IPS-20b (cell line): ENCODE measurements at regions not wholly inside any gene's neighbourhood (a gene's known extent, or its start where the extent isn't known, plus 50 kb on each side); places are given as distances from the start of the nearest gene placed in this dataset.

Experiments used
- H3K27ac ChIP-seq: one replicate; pipeline ENCODE4 v1.5.1; 2013; ENCODE audit warnings: low read length
- H3K27me3 ChIP-seq: 2 replicates; pipeline ENCODE4 v1.6.1; 2013; ENCODE audit warnings: mild to moderate bottlenecking, low read length, inconsistent platforms; ENCODE audit not compliant: insufficient read depth
- H3K36me3 ChIP-seq: 2 replicates; pipeline ENCODE4 v1.6.1; 2013; ENCODE audit warnings: low read depth, mild to moderate bottlenecking, inconsistent platforms, low read length, moderate library complexity; ENCODE audit not compliant: insufficient read depth
- H3K4me1 ChIP-seq: 2 replicates; pipeline ENCODE4 v1.6.1; 2013; ENCODE audit warnings: mild to moderate bottlenecking, control low read depth, inconsistent platforms, low read length, moderate library complexity; ENCODE audit not compliant: insufficient read depth
- H3K4me3 ChIP-seq: 2 replicates; pipeline ENCODE4 v1.5.1; 2013; ENCODE audit warnings: mild to moderate bottlenecking, low read length, inconsistent platforms
- H3K9ac ChIP-seq: 2 replicates; pipeline ENCODE4 v1.6.1; 2013; ENCODE audit warnings: low read depth, mild to moderate bottlenecking, inconsistent platforms, low read length, moderate library complexity
- H3K9me3 ChIP-seq: 2 replicates; pipeline ENCODE4 v1.6.1; 2013; ENCODE audit warnings: mild to moderate bottlenecking, low read depth, low read length, inconsistent platforms; ENCODE audit not compliant: insufficient read depth

DNA sequence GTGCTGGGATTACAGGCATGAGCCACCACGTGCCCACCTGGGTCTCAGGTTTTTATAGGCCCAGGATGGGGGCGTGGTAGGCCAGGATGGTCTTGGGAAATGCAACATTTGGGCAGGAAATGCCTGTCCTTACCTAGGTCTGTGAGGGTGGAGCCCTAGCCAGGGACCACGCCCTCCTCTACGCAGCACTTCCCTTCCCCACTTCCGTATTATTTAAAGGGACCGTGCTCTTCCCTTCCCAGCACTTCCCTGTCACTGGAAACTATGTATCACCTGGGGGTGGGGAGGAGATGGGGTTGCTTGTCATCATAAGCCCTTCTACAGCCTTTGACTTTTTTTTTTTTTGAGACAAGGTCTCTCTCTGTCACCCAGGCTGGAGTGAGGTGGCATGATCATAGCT, 238.9 kb upstream of the NLRP1 start:
- H3K36me3 ChIP-seq = no peaks in the 10 kb centered on the region

DNA sequence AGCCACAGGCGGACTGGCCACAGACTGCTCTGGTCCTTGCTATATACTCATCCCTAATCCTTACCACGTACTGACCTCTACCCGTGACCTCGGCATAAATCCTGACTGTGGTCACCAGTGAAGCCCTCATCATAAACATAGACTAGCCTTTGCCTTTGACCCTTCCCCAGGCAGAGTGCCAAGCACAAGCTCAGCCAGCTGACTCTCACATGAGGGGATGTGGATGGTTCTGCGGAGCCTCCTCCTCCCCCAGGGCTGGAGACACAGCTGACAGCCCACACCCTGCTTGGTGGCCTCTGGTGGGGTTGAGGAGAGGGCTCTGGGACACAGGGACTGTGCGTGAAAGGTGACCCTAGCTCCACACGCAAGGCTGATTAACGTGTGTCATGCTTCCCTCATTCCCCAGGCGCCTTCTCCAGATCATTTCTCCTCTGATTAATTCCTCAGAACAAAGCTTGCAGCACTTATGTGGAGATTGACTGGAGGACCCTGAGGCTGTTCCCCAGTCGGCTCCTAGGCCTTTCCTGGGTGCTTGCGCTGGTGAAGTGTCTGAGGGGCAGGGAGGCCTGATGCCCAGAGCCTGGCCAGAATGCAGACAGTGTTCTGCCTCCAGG, 241.5 kb upstream of the NLRP1 start:
- H3K9ac ChIP-seq = no peak overlapping the region
- H3K4me1 ChIP-seq = peaks cover 8% of the 10 kb centered on the region; the same call in 1 of the 2 replicates
- no peaks in the 10 kb centered on the region for H3K27me3 ChIP-seq
- no peak overlapping the region for H3K27ac ChIP-seq
- H3K36me3 ChIP-seq = no peaks in the 10 kb centered on the region
- H3K9me3 ChIP-seq = no peaks in the 10 kb centered on the region; the same call in 1 of the 2 replicates
- H3K4me3 ChIP-seq = no peak overlapping the region

More for the DNA sequence above, 238.9 kb upstream of the NLRP1 start:
- no peaks in the 10 kb centered on the region for H3K27me3 ChIP-seq
- H3K4me3 ChIP-seq = no peak overlapping the region
- no peak overlapping the region for H3K9ac ChIP-seq
- H3K9me3 ChIP-seq = no peaks in the 10 kb centered on the region; the same call in 1 of the 2 replicates
- no peak overlapping the region for H3K27ac ChIP-seq
- H3K4me1 ChIP-seq = no peaks in the 10 kb centered on the region

DNA sequence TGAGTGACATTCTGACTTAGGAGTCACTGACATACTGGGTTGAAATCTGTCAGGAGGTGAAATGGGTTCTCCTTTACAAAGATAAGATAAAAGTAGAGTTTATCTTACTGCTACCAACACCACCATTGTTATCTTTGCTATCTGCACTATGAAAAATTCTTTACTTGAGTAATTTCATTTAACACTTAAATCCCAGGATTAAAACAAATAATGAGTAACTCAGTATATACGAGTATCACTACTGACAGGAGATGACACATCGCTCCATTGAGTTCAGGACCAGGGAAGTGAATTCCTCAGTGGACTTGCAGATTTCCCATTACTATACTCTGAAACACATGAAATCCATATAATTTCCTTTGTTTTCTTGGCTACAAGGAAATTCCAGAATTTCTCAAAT, 242.1 kb upstream of the NLRP1 start:
- H3K4me1 ChIP-seq = peaks cover 12% of the 10 kb centered on the region; the same call in 1 of the 2 replicates
- H3K27ac ChIP-seq = no peak overlapping the region
- H3K27me3 ChIP-seq = no peaks in the 10 kb centered on the region
- no peaks in the 10 kb centered on the region for H3K36me3 ChIP-seq
- no peak overlapping the region for H3K4me3 ChIP-seq
- no peaks in the 10 kb centered on the region; the same call in 1 of the 2 replicates for H3K9me3 ChIP-seq
- no peak overlapping the region for H3K9ac ChIP-seq

DNA sequence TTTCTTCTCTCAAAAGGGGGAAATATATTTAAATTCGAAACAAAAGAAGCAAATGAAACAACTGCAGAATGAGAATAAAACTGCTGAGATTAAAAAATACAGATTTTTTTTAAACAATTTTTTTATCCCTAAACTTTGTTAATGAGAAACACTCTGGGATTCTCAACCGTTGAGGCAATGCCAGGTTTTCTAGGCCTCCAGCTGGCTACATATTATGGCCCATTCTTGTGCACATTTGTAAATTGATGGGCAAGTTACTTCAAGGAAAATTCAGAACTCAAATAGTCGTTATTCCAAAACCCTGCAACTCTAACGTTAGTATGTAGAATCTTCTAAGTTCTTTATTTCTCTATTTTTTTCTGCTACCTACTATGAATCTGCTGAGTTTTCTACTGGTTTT, 239.3 kb upstream of the WSCD1 start:
- Histone ChIP-seq H3K9ac (no peak overlapping the region), H3K4me1 (peaks cover 31% of the 10 kb centered on the region; the same call in 1 of the 2 replicates), H3K27ac (no peak overlapping the region), H3K36me3 (no peaks in the 10 kb centered on the region), H3K27me3 (no peaks in the 10 kb centered on the region), H3K9me3 (no peaks in the 10 kb centered on the region; the same call in 1 of the 2 replicates), H3K4me3 (no peak overlapping the region)

DNA sequence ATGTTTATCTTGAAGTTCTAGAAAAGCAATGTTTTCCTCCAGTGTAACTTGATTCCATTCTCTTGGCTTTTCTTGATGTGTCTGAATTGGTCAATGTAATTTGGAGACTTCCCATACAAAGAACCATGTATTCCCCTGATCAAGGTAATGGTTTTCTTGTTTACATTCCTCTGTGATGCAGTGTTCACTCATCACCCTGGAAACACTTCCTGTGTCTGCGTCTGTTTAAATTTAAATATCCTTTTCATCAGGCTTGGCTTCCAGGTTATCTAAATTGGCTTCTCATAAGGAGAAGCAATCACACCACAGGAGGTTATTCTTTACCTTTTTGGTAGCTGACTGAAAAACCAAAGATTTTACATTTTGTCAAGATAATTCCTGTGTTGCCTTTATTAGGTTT, 237.3 kb upstream of the WSCD1 start:
- Histone ChIP-seq H3K27me3 (no peaks in the 10 kb centered on the region), H3K4me3 (no peak overlapping the region), H3K27ac (no peak overlapping the region), H3K4me1 (peaks cover 31% of the 10 kb centered on the region; the same call in 1 of the 2 replicates), H3K36me3 (no peaks in the 10 kb centered on the region), H3K9me3 (no peaks in the 10 kb centered on the region), H3K9ac (0 out of 2 replicates have a peak overlapping the region, but pooled peaks have one; percentile 1)

DNA sequence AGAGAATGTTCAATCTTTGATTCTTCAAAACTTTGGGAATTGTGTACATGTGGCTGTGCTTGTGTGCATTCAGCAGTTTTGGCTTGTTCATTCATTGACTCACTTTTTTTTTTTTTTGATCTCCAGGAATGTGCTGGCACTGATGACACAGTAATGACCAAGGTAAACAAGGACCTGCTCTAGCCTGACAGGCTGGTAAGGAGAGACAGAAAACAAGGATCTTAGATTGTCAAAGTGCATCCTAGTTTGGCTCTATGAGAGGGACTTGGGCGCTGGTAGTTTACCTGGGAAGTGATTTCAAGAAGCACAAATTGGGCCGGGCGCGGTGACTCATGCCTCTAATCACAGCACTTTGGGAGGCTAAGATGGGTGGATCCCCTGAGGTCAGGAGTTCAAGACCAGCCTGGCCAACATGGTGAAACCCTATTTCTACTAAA, 233.1 kb upstream of the WSCD1 start:
- H3K9ac ChIP-seq = no peak overlapping the region
- peaks cover 17% of the 10 kb centered on the region; the same call in 1 of the 2 replicates for H3K4me1 ChIP-seq
- no peaks in the 10 kb centered on the region for H3K27me3 ChIP-seq
- no peak overlapping the region for H3K4me3 ChIP-seq
- no peak overlapping the region for H3K27ac ChIP-seq
- H3K9me3 ChIP-seq = no peaks in the 10 kb centered on the region
- no peaks in the 10 kb centered on the region for H3K36me3 ChIP-seq

DNA sequence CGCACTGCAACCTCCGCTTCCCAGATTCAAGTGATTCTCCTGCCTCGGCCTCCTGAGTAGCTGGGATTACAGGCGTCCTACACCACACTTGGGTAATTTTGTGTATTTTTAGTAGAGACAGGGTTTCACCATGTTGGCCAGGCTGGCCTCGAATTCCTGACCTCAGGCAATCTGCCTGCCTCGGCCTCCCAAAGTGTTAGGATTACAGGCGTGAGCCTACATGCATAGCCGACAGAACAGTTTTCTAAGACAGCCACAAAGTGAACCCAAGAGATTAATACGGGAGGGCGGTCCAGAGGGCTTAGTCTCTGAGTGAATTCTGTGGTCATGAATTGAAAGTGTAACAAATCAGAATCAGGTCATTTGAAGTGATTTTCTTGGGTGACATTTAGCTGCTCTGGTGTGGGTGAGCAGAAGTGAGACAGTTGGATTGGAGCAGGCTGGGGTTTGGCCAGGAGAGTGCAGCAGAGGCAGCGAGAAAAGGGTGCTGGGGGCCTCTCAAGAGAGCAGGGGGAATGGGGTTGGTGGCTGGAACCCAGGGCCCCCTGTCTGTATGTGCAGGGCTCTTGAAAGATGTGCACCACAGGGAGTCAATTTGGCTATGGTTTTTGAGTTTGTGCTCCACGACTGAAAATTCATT, 231.4 kb upstream of the WSCD1 start:
- Histone ChIP-seq H3K9me3 (no peaks in the 10 kb centered on the region), H3K36me3 (no peaks in the 10 kb centered on the region), H3K27ac (no peak overlapping the region), H3K9ac (no peak overlapping the region), H3K27me3 (no peaks in the 10 kb centered on the region), H3K4me1 (peaks cover 7% of the 10 kb centered on the region; the same call in 1 of the 2 replicates), H3K4me3 (no peak overlapping the region)

DNA sequence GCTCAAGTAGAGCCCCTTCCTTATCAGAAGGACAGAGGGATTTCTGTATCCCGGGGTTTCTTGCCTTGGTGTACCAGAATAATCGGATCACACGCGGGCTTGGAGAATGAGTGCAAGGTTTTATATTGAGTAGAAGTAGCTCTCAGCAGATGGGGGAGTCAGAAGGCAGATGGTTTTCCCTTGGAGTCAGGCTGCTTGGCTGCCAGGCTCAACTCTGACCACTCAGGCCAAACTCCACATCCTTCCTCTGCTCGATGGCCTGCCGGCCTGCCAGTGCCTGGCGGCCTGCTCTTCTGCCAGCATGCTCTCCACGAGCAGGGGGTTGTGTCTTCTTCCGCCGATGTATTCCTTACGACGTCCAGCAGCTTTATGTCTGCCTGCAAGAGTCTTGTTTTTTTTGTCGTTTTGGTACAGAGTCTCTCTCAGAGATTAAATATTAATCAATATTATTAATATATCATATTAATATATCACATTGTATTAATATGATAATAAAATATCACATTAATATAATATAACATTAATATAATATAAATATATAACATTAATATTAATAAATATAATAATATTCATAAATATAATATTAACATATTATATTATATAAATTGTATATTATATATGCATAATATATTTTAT, 229.2 kb upstream of the WSCD1 start:
- Histone ChIP-seq H3K27ac (no peak overlapping the region), H3K4me3 (no peak overlapping the region), H3K27me3 (no peaks in the 10 kb centered on the region), H3K9me3 (no peaks in the 10 kb centered on the region), H3K36me3 (no peaks in the 10 kb centered on the region), H3K4me1 (no peaks in the 10 kb centered on the region), H3K9ac (no peak overlapping the region)

DNA sequence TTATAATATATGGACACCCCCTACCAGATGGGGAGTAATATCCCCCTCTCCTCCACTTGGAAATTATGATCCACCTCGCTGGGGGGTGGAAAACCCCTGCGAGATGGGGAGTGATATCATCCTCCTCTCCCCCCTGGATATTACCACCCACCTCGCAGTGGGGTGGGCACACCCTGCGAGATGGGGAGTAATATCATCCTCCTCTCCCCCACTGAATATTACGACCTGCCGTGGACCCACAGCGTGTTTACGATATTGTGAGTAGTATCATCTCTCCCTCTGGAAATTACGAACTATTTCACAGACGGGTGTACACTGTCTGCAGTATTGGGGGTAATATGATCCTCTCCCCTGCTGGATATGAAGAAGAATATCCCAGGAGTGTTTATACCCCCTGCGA, 228.3 kb upstream of the WSCD1 start:
- Histone ChIP-seq H3K4me1 (no peaks in the 10 kb centered on the region), H3K9me3 (no peaks in the 10 kb centered on the region), H3K27me3 (no peaks in the 10 kb centered on the region), H3K36me3 (no peaks in the 10 kb centered on the region), H3K27ac (no peak overlapping the region), H3K9ac (no peak overlapping the region), H3K4me3 (no peak overlapping the region)

DNA sequence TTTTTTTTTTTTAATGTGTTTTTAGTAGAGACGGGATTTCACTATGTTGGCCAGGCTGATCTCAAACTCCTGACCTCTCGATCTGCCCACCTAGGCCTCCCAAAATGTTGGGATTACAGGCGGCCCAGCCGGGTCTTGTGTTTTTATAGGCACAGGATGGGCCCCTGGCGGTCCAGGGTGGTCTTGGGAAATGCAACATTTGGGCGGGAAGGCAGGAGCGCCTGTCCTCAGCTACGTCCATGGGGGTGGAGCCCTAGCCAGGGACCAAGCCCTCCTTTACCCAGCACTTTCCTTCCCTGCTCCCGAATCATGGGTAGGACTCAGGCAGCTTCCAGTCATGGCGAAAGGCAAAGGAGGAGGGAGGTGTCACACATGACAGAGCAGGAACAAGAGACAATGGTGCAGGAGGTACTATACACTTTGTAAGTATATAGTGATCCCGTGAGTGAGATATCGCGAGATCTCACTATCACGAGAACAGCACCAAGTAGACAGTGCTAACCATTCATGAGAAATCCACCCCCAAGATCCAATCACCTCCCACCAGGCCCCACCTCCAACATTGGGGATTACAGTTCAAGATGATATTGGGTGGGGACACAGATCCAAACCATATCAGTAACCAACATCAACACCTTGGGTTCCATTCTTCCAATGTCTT, 226.7 kb upstream of the WSCD1 start:
- Histone ChIP-seq H3K27ac (no peak overlapping the region), H3K9ac (no peak overlapping the region), H3K4me1 (no peaks in the 10 kb centered on the region), H3K4me3 (no peak overlapping the region), H3K36me3 (no peaks in the 10 kb centered on the region), H3K27me3 (no peaks in the 10 kb centered on the region), H3K9me3 (no peaks in the 10 kb centered on the region)

DNA sequence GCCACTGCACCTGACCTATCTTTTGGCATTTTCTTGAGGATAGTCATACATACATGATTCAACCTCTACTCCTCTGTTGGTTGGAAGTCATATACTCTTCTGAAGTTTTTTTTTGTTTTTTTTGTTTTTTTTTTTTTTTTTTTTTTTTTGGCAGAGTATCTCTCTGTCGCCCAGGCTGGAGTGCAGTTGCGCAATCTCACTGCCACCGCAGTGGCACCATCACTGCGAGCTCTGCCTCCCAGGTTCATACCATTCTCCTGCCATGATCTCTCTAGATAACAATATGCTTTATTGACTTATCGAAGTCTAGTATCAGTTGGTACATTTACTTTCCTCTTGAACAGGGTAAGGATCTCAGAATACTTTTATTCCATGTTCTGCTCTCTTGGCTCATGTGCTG, 224.2 kb upstream of the WSCD1 start:
- H3K36me3 ChIP-seq = no peaks in the 10 kb centered on the region
- H3K9me3 ChIP-seq = no peaks in the 10 kb centered on the region
- H3K9ac ChIP-seq = no peak overlapping the region
- H3K27ac ChIP-seq = no peak overlapping the region
- no peak overlapping the region for H3K4me3 ChIP-seq
- no peaks in the 10 kb centered on the region for H3K27me3 ChIP-seq
- no peaks in the 10 kb centered on the region for H3K4me1 ChIP-seq
